Bronchial epithelial cell (primary cell): ENCODE measurements at regions not wholly inside any gene's neighbourhood (a gene's known extent, or its start where the extent isn't known, plus 50 kb on each side); places are given as distances from the start of the nearest gene placed in this dataset.

ENCODE experiments used
- DNase-seq: peaks from one replicate; pipeline ENCODE4 v3.0.0-alpha.2; 2010; ENCODE audit warnings: low read depth
- FAIRE-seq: peaks from 2 replicates; lab custom pipeline; 2011; peaks lifted over from hg19 to GRCh38; lab: Jason Lieb, UNC
- H3K27me3 ChIP-seq: 2 replicates; pipeline ENCODE4 v1.5.1; 2011; ENCODE audit warnings: low read length; ENCODE audit not compliant: control insufficient read depth, insufficient read depth
- H3K36me3 ChIP-seq: 2 replicates; pipeline ENCODE4 v1.5.1; 2011; ENCODE audit warnings: low read length; ENCODE audit not compliant: control insufficient read depth, insufficient read depth
- H3K4me3 ChIP-seq: 2 replicates; pipeline ENCODE4 v1.5.1; 2011; ENCODE audit warnings: mild to moderate bottlenecking, low read depth, low read length, control low read depth
- TF ChIP-seq, protein P1 (sequence below): IDR thresholded peaks from 2 replicates; pipeline ENCODE4 v1.5.1; 2011; ENCODE audit warnings: mild to moderate bottlenecking, moderate library complexity, low read length, control low read depth, inconsistent platforms; ENCODE audit not compliant: insufficient read depth, severe bottlenecking

DNA sequence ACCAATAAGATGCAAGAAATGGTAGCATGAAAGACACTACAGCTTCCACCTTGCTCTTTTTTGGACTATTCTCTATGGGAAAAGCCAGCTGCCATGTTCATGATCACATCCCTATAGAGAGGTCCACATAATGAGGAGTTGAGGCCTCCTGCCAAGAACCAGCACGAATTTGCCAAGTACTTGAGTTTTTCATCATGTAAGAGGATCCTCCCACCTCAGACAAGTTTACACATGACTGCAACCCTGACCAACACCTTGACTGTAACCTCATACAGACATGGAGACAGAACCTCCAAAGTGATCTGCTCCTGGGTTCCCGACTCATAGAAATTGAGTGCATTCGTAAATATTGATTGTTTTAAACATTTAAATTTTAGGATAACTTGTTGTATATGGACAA lies 135.2 kb upstream of the TSPAN5 start:
- TF ChIP-seq, protein P1, sequence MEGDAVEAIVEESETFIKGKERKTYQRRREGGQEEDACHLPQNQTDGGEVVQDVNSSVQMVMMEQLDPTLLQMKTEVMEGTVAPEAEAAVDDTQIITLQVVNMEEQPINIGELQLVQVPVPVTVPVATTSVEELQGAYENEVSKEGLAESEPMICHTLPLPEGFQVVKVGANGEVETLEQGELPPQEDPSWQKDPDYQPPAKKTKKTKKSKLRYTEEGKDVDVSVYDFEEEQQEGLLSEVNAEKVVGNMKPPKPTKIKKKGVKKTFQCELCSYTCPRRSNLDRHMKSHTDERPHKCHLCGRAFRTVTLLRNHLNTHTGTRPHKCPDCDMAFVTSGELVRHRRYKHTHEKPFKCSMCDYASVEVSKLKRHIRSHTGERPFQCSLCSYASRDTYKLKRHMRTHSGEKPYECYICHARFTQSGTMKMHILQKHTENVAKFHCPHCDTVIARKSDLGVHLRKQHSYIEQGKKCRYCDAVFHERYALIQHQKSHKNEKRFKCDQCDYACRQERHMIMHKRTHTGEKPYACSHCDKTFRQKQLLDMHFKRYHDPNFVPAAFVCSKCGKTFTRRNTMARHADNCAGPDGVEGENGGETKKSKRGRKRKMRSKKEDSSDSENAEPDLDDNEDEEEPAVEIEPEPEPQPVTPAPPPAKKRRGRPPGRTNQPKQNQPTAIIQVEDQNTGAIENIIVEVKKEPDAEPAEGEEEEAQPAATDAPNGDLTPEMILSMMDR, result no peak
- Histone ChIP-seq H3K36me3 (no peaks in the 10 kb centered on the region), H3K4me3 (no peak overlapping the region), H3K27me3 (no peaks in the 10 kb centered on the region)
- DNase-seq, result peak; percentile 97
- no peak for FAIRE-seq

DNA sequence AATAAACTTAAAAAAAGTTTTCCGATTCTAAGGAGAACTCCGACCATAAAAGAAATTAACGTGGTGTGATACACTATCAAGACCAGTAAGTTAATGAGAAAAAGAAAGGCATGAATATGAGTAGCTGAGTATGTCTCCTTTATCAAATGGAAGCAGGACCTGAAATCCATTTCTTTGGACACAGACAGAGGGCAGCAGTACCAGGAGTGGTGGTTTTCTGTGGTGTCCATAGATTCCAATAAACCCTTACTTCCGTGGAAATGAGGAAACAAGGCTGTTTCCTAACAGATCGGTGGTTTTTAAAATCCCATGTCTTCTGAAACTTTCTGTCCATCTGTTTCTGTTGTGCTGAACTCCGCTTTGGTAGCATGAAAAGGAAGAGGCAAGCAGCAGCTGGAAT lies 128.5 kb upstream of the TSPAN5 start:
- Histone ChIP-seq H3K27me3 (no peaks in the 10 kb centered on the region), H3K4me3 (no peak overlapping the region), H3K36me3 (no peaks in the 10 kb centered on the region)
- TF ChIP-seq, protein P1, result peak; percentile 20
- DNase-seq (no peak), FAIRE-seq (no peak)

DNA sequence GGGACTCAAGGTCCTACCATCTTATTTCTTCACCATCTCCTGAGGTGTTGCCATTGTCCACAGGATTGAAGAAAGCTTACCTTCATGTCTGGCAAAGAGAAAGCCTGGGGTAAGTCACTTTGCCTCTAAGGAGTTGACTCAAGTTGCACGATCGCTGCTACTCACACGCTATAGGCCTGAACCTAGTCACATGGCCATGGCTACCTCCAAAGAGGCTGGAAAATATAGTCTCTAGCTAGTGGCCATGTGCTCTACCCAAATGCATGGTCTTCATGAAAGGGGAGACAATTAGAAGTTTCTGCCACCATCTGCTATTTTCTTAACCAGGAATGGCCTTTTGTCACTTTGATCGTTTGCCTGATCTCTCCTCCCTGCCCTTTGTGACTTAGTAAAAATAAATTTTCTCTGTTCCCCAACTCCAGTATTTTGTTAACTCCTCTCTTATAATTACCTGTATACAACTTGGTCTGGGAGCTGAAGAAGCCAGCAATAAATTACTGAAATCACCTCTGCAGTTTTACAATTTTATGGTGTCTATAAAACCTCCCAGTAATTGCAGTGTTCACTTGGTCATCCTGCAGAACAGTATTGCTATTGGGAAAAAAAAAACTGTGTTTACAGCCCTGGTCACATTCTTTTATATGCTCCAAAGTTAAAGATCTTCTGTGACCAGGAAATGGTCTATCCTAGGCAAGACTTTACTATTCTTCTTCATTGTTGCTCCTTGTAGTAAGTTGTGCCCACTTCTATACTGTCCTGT lies 126.7 kb upstream of the TSPAN5 start:
- DNase-seq, result no peak
- Histone ChIP-seq H3K27me3 (no peaks in the 10 kb centered on the region), H3K36me3 (no peaks in the 10 kb centered on the region), H3K4me3 (no peak overlapping the region)
- no peak for FAIRE-seq
- TF ChIP-seq, protein P1, result no peak

DNA sequence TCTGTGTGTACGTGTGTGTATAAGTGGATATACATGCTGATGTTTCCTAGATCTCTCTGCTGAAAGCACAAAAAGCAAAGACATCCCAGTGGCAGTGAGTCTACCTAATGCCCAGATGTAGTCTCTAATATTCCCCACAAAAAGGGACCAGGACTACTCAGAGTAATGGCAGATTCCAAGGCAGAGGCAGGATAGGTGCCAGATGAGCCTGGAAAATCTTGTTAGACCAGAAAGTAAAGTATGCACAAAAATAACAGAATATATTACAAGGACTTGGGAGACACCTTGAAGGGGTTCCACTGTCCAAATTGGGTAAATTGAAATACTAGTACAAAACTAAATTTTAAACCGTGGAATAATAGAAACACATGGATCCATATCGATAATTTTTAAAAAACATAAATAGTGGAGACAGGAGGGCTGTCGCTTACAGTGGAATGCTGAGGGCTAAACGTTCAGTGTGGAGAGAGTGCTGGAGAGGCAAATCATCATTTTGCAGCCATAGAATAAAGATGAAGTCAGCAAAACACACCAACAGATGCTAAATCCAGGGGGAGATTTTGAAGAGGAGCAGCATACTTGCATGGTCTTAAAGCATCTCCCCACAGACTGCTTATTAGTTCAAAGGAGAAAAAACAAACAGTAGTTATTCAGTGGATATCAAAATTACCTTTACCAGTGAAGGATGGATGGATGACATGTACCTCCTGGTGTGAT lies 123.4 kb upstream of the TSPAN5 start:
- Histone ChIP-seq H3K4me3 (no peak overlapping the region), H3K27me3 (no peaks in the 10 kb centered on the region), H3K36me3 (no peaks in the 10 kb centered on the region)
- DNase-seq (no peak), FAIRE-seq (no peak)
- TF ChIP-seq, protein P1, result no peak

DNA sequence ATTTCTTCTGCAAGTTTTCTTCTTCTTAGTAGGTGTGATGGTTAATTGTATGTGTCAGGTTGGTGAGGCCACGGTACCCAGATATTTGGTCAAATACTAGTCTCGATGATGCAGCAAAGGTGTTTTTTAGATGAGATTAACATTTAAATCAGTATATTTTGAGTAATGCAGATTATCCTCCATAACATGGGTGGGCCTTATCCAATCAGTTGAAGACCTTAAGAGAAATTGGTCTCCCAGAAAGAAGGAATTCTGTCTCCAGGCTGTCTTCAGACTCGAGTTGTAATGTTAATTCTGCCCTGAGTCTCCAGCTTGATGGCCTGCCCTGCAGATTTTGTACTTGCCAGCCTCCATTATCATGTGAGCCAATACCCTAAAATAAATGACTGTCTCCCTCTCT lies 122.5 kb upstream of the TSPAN5 start:
- no peaks in the 10 kb centered on the region for H3K27me3 ChIP-seq
- H3K36me3 ChIP-seq, result no peaks in the 10 kb centered on the region
- H3K4me3 ChIP-seq, result no peak overlapping the region
- TF ChIP-seq, protein P1, result no peak
- FAIRE-seq (no peak), DNase-seq (no peak)

DNA sequence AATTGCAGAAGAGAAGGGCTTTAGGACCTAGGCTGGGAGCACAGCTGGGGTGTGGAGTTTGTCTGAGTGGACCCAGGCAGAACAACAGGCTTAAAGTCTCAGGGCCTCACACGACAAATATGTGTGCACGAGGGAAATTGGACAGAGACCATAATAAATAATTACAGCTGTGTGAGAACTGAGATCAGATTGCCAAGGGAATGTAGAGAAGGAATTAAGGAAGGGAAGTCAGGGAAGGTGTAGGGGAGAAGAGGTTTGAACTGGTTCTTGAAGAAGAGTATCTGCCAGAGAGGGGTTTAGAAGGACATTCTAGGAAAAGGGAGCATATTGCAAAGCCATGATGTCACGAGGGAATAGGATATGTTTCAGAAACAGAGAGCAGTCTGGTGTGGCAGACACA lies 120.7 kb upstream of the TSPAN5 start:
- H3K27me3 ChIP-seq, result no peaks in the 10 kb centered on the region
- H3K36me3 ChIP-seq, result no peaks in the 10 kb centered on the region
- no peak for DNase-seq
- no peak overlapping the region for H3K4me3 ChIP-seq
- TF ChIP-seq, protein P1, result no peak
- no peak for FAIRE-seq
